ENCODE measurements at regions not wholly inside any gene's neighbourhood (a gene's known extent, or its start where the extent isn't known, plus 50 kb on each side); places are given as distances from the start of the nearest gene placed in this dataset.

- DNase-seq (ENCODE audit: low read depth in 4 of 4, low spot score in 3 of 4) = no peak
Observed at GRCh38 chr2:58638256-58638805, 397.2 kb upstream of the FANCL start.

GRCh38 chr2:58636872-58637271 is 395.7 kb upstream of the FANCL start:
- no peak for DNase-seq (ENCODE audit: low read depth in 4 of 4, low spot score in 3 of 4)

DNA sequence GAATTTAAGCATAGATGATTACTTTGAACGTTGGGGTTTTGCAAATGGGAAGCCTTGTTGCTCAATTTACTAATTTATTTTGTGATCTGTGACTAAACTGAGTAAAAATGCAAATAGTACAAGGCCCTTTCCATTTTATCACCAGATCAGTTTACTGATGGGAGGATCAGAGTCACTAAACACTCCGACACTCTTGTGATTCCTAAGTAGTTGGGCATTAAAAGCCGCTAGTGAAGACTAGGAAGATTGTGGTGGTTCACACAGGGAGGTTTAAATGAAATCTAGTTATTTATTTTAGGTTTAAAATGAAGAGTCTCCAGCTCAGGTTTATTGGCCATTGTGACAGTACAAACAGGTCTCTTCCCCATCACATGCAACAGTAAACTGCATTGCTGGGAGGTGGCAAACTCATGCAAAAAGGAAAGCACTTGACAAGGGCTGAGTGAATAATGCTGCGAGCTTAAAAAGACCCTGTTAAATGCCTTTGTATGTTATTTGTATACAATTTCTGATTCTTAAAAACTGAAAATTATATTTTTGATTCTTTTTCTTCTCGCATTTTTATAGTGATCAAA is 394.8 kb upstream of the FANCL start:
- no peak for DNase-seq (ENCODE audit: low read depth in 4 of 4, low spot score in 3 of 4)

GRCh38 chr2:58634653-58635370 is 393.7 kb upstream of the FANCL start:
- DNase-seq (ENCODE audit: low read depth in 4 of 4, low spot score in 3 of 4) = no peak

DNA sequence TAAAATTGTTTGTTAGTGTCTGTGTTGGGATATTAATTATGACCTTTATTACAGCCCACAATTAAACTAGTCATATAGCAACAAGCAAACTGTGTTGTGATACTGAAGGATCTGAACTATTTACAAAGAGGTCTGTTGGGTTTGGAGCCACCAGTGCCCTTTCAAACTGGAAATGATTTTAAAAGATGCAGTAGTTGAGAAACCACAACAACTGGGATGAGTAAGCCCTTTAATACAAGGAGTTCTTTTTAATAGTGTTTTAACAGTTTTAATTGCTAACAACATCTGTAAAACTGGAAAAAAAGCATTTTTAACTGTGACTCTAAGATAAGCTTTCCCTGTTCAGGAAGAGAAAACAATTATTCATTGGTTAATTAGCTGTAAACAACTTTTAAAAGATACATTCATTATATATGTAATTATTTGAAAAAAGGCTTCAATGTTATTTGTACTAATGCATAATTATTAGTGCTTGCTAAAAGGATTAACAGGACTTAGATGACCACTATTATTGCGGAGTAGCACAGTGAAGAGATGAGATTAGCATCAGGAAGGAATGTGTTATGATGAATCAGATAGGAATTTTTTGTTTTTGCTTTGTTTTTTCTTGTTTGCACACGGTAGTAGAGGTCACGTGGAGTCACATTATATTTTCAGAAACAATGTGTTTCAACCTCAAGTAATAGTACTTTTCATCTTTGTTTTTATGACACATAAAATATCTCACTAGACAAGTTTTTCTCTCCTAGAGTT is 392.7 kb upstream of the FANCL start:
- no peak for DNase-seq (ENCODE audit: low read depth in 4 of 4, low spot score in 3 of 4)

GRCh38 chr2:58631986-58632385 is 390.9 kb upstream of the FANCL start:
- no peak for DNase-seq (ENCODE audit: low read depth in 4 of 4, low spot score in 3 of 4)

DNA sequence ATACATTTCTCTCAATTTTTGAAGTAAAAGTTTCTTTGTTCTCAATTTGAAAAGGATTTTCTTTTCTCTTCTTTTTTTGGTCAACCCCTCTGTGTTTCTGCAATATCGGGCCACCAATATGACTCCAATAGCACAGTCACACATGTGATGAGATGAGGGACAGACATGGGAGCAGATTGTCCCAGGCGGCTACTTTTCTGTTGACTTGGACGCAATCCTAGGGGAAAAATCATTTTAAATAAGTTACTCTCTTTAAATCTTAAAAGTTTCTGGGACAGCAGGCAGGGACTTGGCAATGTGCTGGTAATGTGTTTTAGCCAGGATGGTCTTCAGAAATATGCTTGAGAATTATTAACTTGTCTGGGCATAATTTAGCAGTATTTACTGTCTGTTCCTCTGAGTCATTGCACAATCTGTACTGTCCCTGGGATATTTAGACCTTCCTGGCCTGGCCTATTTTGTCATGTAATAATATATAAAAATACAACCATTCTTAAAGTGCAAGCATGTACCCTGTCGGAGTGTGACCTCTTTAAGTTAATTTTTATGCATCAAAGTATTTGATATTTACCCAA is 388.5 kb upstream of the FANCL start:
- DNase-seq (ENCODE audit: low read depth in 4 of 4, low spot score in 3 of 4) = no peak

- no peak for DNase-seq (ENCODE audit: low read depth in 4 of 4, low spot score in 3 of 4)
Observed at GRCh38 chr2:58620896-58621295, 379.8 kb upstream of the FANCL start.

GRCh38 chr2:58620093-58620492 is 379.0 kb upstream of the FANCL start:
- no peak for DNase-seq (ENCODE audit: low read depth in 4 of 4, low spot score in 3 of 4)

GRCh38 chr2:58616961-58617360 is 375.8 kb upstream of the FANCL start:
- DNase-seq (ENCODE audit: low read depth in 4 of 4, low spot score in 3 of 4) = no peak

- DNase-seq (ENCODE audit: low read depth in 4 of 4, low spot score in 3 of 4) = no peak
Observed at GRCh38 chr2:58614219-58614618, 373.1 kb upstream of the FANCL start.

GRCh38 chr2:58612973-58613372 is 371.8 kb upstream of the FANCL start:
- no peak for DNase-seq (ENCODE audit: low read depth in 4 of 4, low spot score in 3 of 4)

GRCh38 chr2:58609326-58609725 is 368.2 kb upstream of the FANCL start:
- no peak for DNase-seq (ENCODE audit: low read depth in 4 of 4, low spot score in 3 of 4)

DNA sequence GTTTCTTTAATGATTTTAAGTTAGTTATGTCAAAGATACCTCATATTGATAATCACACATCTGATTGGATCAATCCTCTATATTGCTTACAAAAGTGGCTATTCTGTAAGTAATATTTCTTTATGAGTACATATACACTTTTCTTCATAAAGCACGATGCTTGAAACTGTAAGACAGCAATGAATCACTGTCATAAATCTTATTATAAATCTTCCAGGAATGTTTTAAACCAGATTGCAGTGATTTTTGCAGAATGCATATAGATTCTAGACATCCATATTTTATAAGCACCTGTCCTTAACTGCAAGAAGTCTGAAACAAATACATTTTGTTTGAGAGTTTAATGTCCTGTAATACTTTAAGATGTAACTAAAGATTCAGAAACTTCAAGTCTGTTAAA is 367.0 kb upstream of the FANCL start:
- DNase-seq (ENCODE audit: low read depth in 4 of 4, low spot score in 3 of 4) = no peak

GRCh38 chr2:58607448-58607847 is 366.3 kb upstream of the FANCL start:
- no peak for DNase-seq (ENCODE audit: low read depth in 4 of 4, low spot score in 3 of 4)

DNA sequence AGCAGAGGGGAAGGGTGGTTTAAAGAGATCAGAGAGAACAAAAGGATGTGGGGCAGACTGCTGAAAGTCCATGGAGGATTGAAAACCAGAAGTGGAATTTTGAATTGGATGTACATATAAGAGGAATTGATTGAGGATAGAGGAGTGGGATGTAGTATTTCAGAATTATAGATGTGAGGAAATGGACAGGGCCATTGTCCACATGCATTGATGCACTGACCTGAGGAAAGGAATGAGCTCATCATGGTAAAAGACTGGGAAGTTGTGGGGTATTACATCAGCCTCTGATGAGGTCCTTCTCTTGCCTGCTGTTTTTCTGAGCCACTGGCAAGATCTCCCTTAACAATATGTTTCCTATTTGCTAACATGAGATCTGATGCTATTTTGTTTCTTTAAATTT is 365.7 kb upstream of the FANCL start:
- no peak for DNase-seq (ENCODE audit: low read depth in 4 of 4, low spot score in 3 of 4)

DNA sequence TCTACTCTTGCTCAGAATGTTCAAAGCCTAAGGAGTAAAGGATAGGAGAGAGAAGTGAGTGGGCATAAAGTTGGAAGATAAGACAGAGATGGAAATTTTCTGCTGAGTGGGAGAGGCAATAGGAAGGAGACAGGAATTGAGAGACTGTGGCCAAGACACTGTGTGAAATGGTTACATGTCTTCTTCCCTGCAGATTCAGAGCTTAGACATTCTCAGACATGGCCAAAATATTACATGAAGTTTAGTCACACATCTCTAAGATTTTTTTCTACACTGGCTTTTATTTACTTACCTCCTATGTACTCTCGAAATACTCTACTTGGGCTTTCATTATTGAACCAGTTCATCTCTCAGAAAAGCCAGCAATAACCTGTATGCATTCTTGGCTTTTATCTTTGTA is 363.0 kb upstream of the FANCL start:
- no peak for DNase-seq (ENCODE audit: low read depth in 4 of 4, low spot score in 3 of 4)

GRCh38 chr2:58601017-58601416 is 359.9 kb upstream of the FANCL start:
- no peak for DNase-seq (ENCODE audit: low read depth in 4 of 4, low spot score in 3 of 4)

DNA sequence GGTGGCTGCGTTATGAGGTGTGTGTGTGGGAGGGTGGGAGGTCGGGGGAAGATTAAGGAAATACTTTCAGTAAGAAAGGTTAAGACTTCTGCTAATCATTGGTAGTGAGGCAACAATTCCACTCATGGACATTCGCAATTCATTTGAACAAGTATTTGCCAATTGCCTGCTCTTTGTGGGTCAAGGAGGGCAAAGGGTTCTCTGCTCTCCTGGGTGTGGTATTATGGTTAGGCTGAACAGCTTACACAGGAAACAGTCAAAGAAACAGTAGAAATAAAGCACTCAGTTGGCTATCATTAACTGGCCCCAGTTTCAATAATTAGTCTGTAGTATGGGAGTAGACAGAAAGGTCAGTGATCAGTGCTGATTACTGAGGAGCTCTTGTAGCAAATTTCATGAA is 357.0 kb upstream of the FANCL start:
- DNase-seq (ENCODE audit: low read depth in 4 of 4, low spot score in 3 of 4) = no peak

GRCh38 chr2:58595714-58596113 is 354.6 kb upstream of the FANCL start:
- no peak for DNase-seq (ENCODE audit: low read depth in 4 of 4, low spot score in 3 of 4)

- DNase-seq (ENCODE audit: low read depth in 4 of 4, low spot score in 3 of 4) = no peak
Observed at GRCh38 chr2:58594762-58595161, 353.6 kb upstream of the FANCL start.

Data from right renal pelvis (tissue), 4 donors.